Trophoblast cell (in vitro differentiated cells and primary cell): ENCODE measurements at regions not wholly inside any gene's neighbourhood (a gene's known extent, or its start where the extent isn't known, plus 50 kb on each side); places are given as distances from the start of the nearest gene placed in this dataset.
A peak's percentile ranks its signal among the peaks of the same experiment; 100 is the strongest.

Experiments used
- DNase-seq, 2 donors: peaks; one replicate each; pipeline ENCODE4 v3.0.0-alpha.2; 2016
- H2AFZ ChIP-seq: 2 replicates; pipeline ENCODE4 v1.6.1; 2013; ENCODE audit warnings: low read length, moderate library complexity, mild to moderate bottlenecking; ENCODE audit not compliant: insufficient read depth, poor library complexity
- H2AK5ac ChIP-seq: 2 replicates; pipeline ENCODE4 v1.6.1; 2013; ENCODE audit warnings: mild to moderate bottlenecking, low read length
- H2BK120ac ChIP-seq: 2 replicates; pipeline ENCODE4 v1.6.1; 2013; ENCODE audit warnings: low read length, mild to moderate bottlenecking, moderate library complexity; ENCODE audit not compliant: insufficient read depth, poor library complexity
- H2BK12ac ChIP-seq: 2 replicates; pipeline ENCODE4 v1.6.1; 2013; ENCODE audit warnings: mild to moderate bottlenecking, low read length, moderate library complexity
- H2BK5ac ChIP-seq: 2 replicates; pipeline ENCODE4 v1.6.1; 2013; ENCODE audit warnings: low read length, low read depth, moderate library complexity, mild to moderate bottlenecking; ENCODE audit not compliant: poor library complexity
- H3K14ac ChIP-seq: 2 replicates; pipeline ENCODE4 v1.6.1; 2013; ENCODE audit warnings: mild to moderate bottlenecking, low read length
- H3K18ac ChIP-seq: 2 replicates; pipeline ENCODE4 v1.6.1; 2013; ENCODE audit warnings: mild to moderate bottlenecking, low read length
- H3K23ac ChIP-seq: 2 replicates; pipeline ENCODE4 v1.6.1; 2013; ENCODE audit warnings: low read length
- H3K27ac ChIP-seq: 2 replicates; pipeline ENCODE4 v1.5.1; 2013; ENCODE audit warnings: low read depth, mild to moderate bottlenecking, inconsistent platforms, low read length, moderate library complexity
- H3K27me3 ChIP-seq: 2 replicates; pipeline ENCODE4 v1.6.1; 2013; ENCODE audit warnings: inconsistent platforms, mild to moderate bottlenecking, low read length, moderate library complexity; ENCODE audit not compliant: insufficient read depth
- H3K36me3 ChIP-seq, 2 experiments: 1 replicate in 1 of 2; 2 replicates in 1 of 2; pipeline ENCODE4 v1.6.1; 2013; ENCODE audit warnings: low read length in 2 of 2, mild to moderate bottlenecking in 2 of 2, moderate library complexity in 1 of 2; ENCODE audit not compliant: insufficient read depth in 2 of 2, control insufficient read depth in 1 of 2
- H3K4ac ChIP-seq: 2 replicates; pipeline ENCODE4 v1.6.1; 2013; ENCODE audit warnings: low read depth, mild to moderate bottlenecking, low read length, moderate library complexity
- H3K4me1 ChIP-seq, 2 experiments: 1 replicate in 1 of 2; 2 replicates in 1 of 2; pipeline ENCODE4 v1.6.1; 2013; ENCODE audit warnings: low read length in 2 of 2, mild to moderate bottlenecking in 2 of 2, moderate library complexity in 1 of 2; ENCODE audit not compliant: insufficient read depth in 2 of 2, control insufficient read depth in 1 of 2
- H3K4me2 ChIP-seq: 2 replicates; pipeline ENCODE4 v1.6.1; 2013; ENCODE audit warnings: inconsistent platforms, mild to moderate bottlenecking, low read length, moderate library complexity
- H3K4me3 ChIP-seq: 2 replicates; pipeline ENCODE4 v1.5.1; 2013; ENCODE audit warnings: mild to moderate bottlenecking, low read depth, low read length, inconsistent platforms
- H3K79me1 ChIP-seq: one replicate; pipeline ENCODE4 v1.6.1; 2013; ENCODE audit warnings: low read length
- H3K79me2 ChIP-seq: 2 replicates; pipeline ENCODE4 v1.6.1; 2013; ENCODE audit warnings: low read length, mild to moderate bottlenecking; ENCODE audit not compliant: control insufficient read depth, insufficient read depth, poor library complexity
- H3K9ac ChIP-seq: 2 replicates; pipeline ENCODE4 v1.6.1; 2013; ENCODE audit warnings: mild to moderate bottlenecking, low read length
- H3K9me3 ChIP-seq: 2 replicates; pipeline ENCODE4 v1.6.1; 2013; ENCODE audit warnings: low read depth, mild to moderate bottlenecking, control low read depth, inconsistent platforms, low read length; ENCODE audit not compliant: insufficient read depth
- H4K12ac ChIP-seq: 2 replicates; pipeline ENCODE4 v1.6.1; 2013; ENCODE audit warnings: low read depth, mild to moderate bottlenecking, low read length, moderate library complexity
- H4K8ac ChIP-seq: 2 replicates; pipeline ENCODE4 v1.6.1; 2013; ENCODE audit warnings: low read depth, mild to moderate bottlenecking, low read length, moderate library complexity
- H4K91ac ChIP-seq: one replicate; pipeline ENCODE4 v1.6.1; 2013; ENCODE audit warnings: low read depth, mild to moderate bottlenecking, low read length, moderate library complexity
- WGBS: extraction: QIAGEN DNeasy Blood & Tissue Kit; methylation state at CpG from one replicate; pipeline ENCODE4 v1.1.7; 2013; ENCODE audit warnings: missing lambda C conversion rate; ENCODE audit not compliant: insufficient read length, insufficient coverage; ENCODE audit errors: extremely low coverage; 5-methylcytosine and 5-hydroxymethylcytosine counted together

- H3K36me3 ChIP-seq: no peaks in the 10 kb centered on the region
- H3K9me3 ChIP-seq: no peaks in the 10 kb centered on the region
- H3K79me1 ChIP-seq: no peaks in the 10 kb centered on the region
- H3K14ac ChIP-seq: no peak overlapping the region
- no peak overlapping the region for H3K9ac ChIP-seq
- H3K18ac ChIP-seq: no peak overlapping the region
- no peak overlapping the region for H4K8ac ChIP-seq
- H2BK12ac ChIP-seq: no peak overlapping the region
- H3K23ac ChIP-seq: peak overlapping the region; percentile 37
- no peak overlapping the region for H2AK5ac ChIP-seq
- H3K79me2 ChIP-seq: no peaks in the 10 kb centered on the region
- no peak overlapping the region for H4K12ac ChIP-seq
- WGBS: no CpG with 5 or more reads among the region's 5 CpGs
- no peak overlapping the region for H2AFZ ChIP-seq
- DNase-seq: peak in 1 of 2 donors; percentile 6
- H3K27me3 ChIP-seq: no peaks in the 10 kb centered on the region
- no peak overlapping the region for H4K91ac ChIP-seq
- no peaks in the 10 kb centered on the region for H3K4me1 ChIP-seq
- H3K27ac ChIP-seq: no peak overlapping the region
- H2BK5ac ChIP-seq: no peak overlapping the region
- no peak overlapping the region for H2BK120ac ChIP-seq
- H3K4ac ChIP-seq: no peak overlapping the region
- H3K4me2 ChIP-seq: no peak overlapping the region
- no peak overlapping the region for H3K4me3 ChIP-seq
Measured at GRCh38 chr20:19113343-19113930, 99.0 kb upstream of the SLC24A3 start.

GRCh38 chr20:19114410-19114809 is 98.0 kb upstream of the SLC24A3 start:
- no peak overlapping the region for H3K18ac ChIP-seq
- no peak overlapping the region for H4K91ac ChIP-seq
- H3K4me1 ChIP-seq: no peaks in the 10 kb centered on the region
- no peak overlapping the region for H3K4ac ChIP-seq
- H4K8ac ChIP-seq: no peak overlapping the region
- no peak overlapping the region for H3K27ac ChIP-seq
- H3K9me3 ChIP-seq: no peaks in the 10 kb centered on the region
- DNase-seq: no peak
- H4K12ac ChIP-seq: no peak overlapping the region
- H2BK12ac ChIP-seq: no peak overlapping the region
- no peak overlapping the region for H2AK5ac ChIP-seq
- H3K79me2 ChIP-seq: no peaks in the 10 kb centered on the region
- no peak overlapping the region for H3K9ac ChIP-seq
- H3K4me2 ChIP-seq: no peak overlapping the region
- H2BK120ac ChIP-seq: no peak overlapping the region
- no peaks in the 10 kb centered on the region for H3K79me1 ChIP-seq
- no peak overlapping the region for H2AFZ ChIP-seq
- no CpG with 5 or more reads among the region's 2 CpGs for WGBS
- no peak overlapping the region for H3K14ac ChIP-seq
- H3K36me3 ChIP-seq: no peaks in the 10 kb centered on the region
- H3K27me3 ChIP-seq: no peaks in the 10 kb centered on the region
- H2BK5ac ChIP-seq: no peak overlapping the region
- H3K23ac ChIP-seq: no peak overlapping the region
- no peak overlapping the region for H3K4me3 ChIP-seq

GRCh38 chr20:19115581-19115980 is 96.9 kb upstream of the SLC24A3 start:
- H2BK5ac ChIP-seq: no peak overlapping the region
- H3K4ac ChIP-seq: no peak overlapping the region
- no peaks in the 10 kb centered on the region for H3K9me3 ChIP-seq
- no peak overlapping the region for H3K4me2 ChIP-seq
- H3K36me3 ChIP-seq: no peaks in the 10 kb centered on the region
- H4K12ac ChIP-seq: no peak overlapping the region
- WGBS: no CpG with 5 or more reads among the region's 6 CpGs
- no peak overlapping the region for H4K91ac ChIP-seq
- no peak overlapping the region for H2AFZ ChIP-seq
- H3K14ac ChIP-seq: no peak overlapping the region
- H2AK5ac ChIP-seq: no peak overlapping the region
- H3K79me1 ChIP-seq: no peaks in the 10 kb centered on the region
- no peaks in the 10 kb centered on the region for H3K4me1 ChIP-seq
- no peak for DNase-seq
- no peak overlapping the region for H3K18ac ChIP-seq
- no peak overlapping the region for H3K27ac ChIP-seq
- no peak overlapping the region for H3K23ac ChIP-seq
- no peak overlapping the region for H4K8ac ChIP-seq
- H3K4me3 ChIP-seq: no peak overlapping the region
- H2BK12ac ChIP-seq: no peak overlapping the region
- H3K79me2 ChIP-seq: no peaks in the 10 kb centered on the region
- H3K9ac ChIP-seq: no peak overlapping the region
- H3K27me3 ChIP-seq: no peaks in the 10 kb centered on the region
- no peak overlapping the region for H2BK120ac ChIP-seq

- no peak overlapping the region for H3K18ac ChIP-seq
- no peaks in the 10 kb centered on the region for H3K4me1 ChIP-seq
- H3K9me3 ChIP-seq: no peaks in the 10 kb centered on the region
- WGBS: no CpG with 5 or more reads among the region's 9 CpGs
- H3K79me2 ChIP-seq: no peaks in the 10 kb centered on the region
- H2AFZ ChIP-seq: no peak overlapping the region
- H3K4me3 ChIP-seq: no peak overlapping the region
- no peak overlapping the region for H3K14ac ChIP-seq
- H3K27me3 ChIP-seq: no peaks in the 10 kb centered on the region
- no peak overlapping the region for H4K91ac ChIP-seq
- H3K9ac ChIP-seq: no peak overlapping the region
- H4K8ac ChIP-seq: no peak overlapping the region
- H2BK5ac ChIP-seq: no peak overlapping the region
- no peaks in the 10 kb centered on the region for H3K79me1 ChIP-seq
- no peak overlapping the region for H3K4me2 ChIP-seq
- no peak overlapping the region for H3K27ac ChIP-seq
- no peak for DNase-seq
- H2BK120ac ChIP-seq: no peak overlapping the region
- no peak overlapping the region for H4K12ac ChIP-seq
- no peak overlapping the region for H3K4ac ChIP-seq
- H2BK12ac ChIP-seq: no peak overlapping the region
- no peaks in the 10 kb centered on the region for H3K36me3 ChIP-seq
- no peak overlapping the region for H2AK5ac ChIP-seq
- no peak overlapping the region for H3K23ac ChIP-seq
Measured at GRCh38 chr20:19120011-19120410, 92.4 kb upstream of the SLC24A3 start.
